ENCODE measurements at regions not wholly inside any gene's neighbourhood (a gene's known extent, or its start where the extent isn't known, plus 50 kb on each side); places are given as distances from the start of the nearest gene placed in this dataset.
"Not testable (repeated sequence)": the region's sequence is repeated elsewhere in the genome, so short reads cannot be mapped to it uniquely, and the experiment has no call there.

- H3K9me3 ChIP-seq: no peaks in the 10 kb centered on the region
Measured at GRCh38 chr5:68055686-68056085, 159.9 kb upstream of the PIK3R1 start.

GRCh38 chr5:68054638-68055037 is 160.9 kb upstream of the PIK3R1 start:
- H3K36me3 ChIP-seq: no peaks in the 10 kb centered on the region
- no peaks in the 10 kb centered on the region for H3K27me3 ChIP-seq
- H3K4me1 ChIP-seq: peaks cover 0 to 11% (median 5%) of the 10 kb centered on the region in 4 donors
- peak overlapping the region in 2 of 4 donors; percentile 6 to 35 for H3K27ac ChIP-seq
- TF ChIP-seq EP300 (IDR thresholded peaks at IDR 0.05) (no peak), POLR2A (IDR thresholded peaks at IDR 0.05) (no peak), CTCF (IDR thresholded peaks at IDR 0.05) (no peak)
- WGBS, 2 donors: 26 to 29% methylated on average over 4 of the region's 4 CpGs
- H3K4me3 ChIP-seq: no peak overlapping the region
- DNase-seq (ENCODE audit: low spot score in 2 of 2): no peak
- H3K9me3 ChIP-seq: no peaks in the 10 kb centered on the region

More at GRCh38 chr5:68055686-68056085, 159.9 kb upstream of the PIK3R1 start:
- no peaks in the 10 kb centered on the region for H3K36me3 ChIP-seq
- no peaks in the 10 kb centered on the region for H3K27me3 ChIP-seq
- DNase-seq (ENCODE audit: low spot score in 2 of 2): no peak
- TF ChIP-seq CTCF (IDR thresholded peaks at IDR 0.05): no peak
- peaks cover 0 to 11% (median 5%) of the 10 kb centered on the region in 4 donors for H3K4me1 ChIP-seq
- WGBS, 2 donors: 100% methylated on average over 1 of the region's 1 CpG
- H3K4me3 ChIP-seq: no peak overlapping the region
- H3K27ac ChIP-seq: no peak overlapping the region

GRCh38 chr5:68053202-68053601 is 162.4 kb upstream of the PIK3R1 start:
- TF ChIP-seq EP300 (IDR thresholded peaks at IDR 0.05) (no peak), POLR2A (IDR thresholded peaks at IDR 0.05) (no peak), CTCF (IDR thresholded peaks at IDR 0.05) (no peak)
- DNase-seq (ENCODE audit: low spot score in 2 of 2): no peak
- no peak overlapping the region for H3K4me3 ChIP-seq
- H3K27me3 ChIP-seq: no peaks in the 10 kb centered on the region
- no peaks in the 10 kb centered on the region for H3K36me3 ChIP-seq
- peaks cover 0 to 7% (median 2%) of the 10 kb centered on the region in 4 donors for H3K9me3 ChIP-seq
- H3K4me1 ChIP-seq: peaks cover 0 to 11% (median 5%) of the 10 kb centered on the region in 4 donors
- no peak overlapping the region for H3K27ac ChIP-seq

GRCh38 chr5:68049053-68049713 is 166.4 kb upstream of the PIK3R1 start:
- WGBS, 2 donors: 69 to 70% methylated on average over 8 of the region's 8 CpGs
- TF ChIP-seq CTCF (IDR thresholded peaks at IDR 0.05) (no peak), POLR2A (IDR thresholded peaks at IDR 0.05) (no peak), EP300 (IDR thresholded peaks at IDR 0.05) (no peak)
- H3K36me3 ChIP-seq: no peaks in the 10 kb centered on the region
- no peaks in the 10 kb centered on the region for H3K27me3 ChIP-seq
- no peak overlapping the region for H3K4me3 ChIP-seq
- H3K27ac ChIP-seq: no peak overlapping the region
- peaks cover 0 to 18% (median 3%) of the 10 kb centered on the region in 4 donors for H3K9me3 ChIP-seq
- DNase-seq (ENCODE audit: low spot score in 2 of 2): no peak
- H3K4me1 ChIP-seq: peaks cover 0 to under 1% (median under 1%) of the 10 kb centered on the region in 4 donors

GRCh38 chr5:68048516-68048915 is 167.0 kb upstream of the PIK3R1 start:
- no peak overlapping the region for H3K4me3 ChIP-seq
- H3K27me3 ChIP-seq: no peaks in the 10 kb centered on the region
- DNase-seq (ENCODE audit: low spot score in 2 of 2): no peak
- H3K9me3 ChIP-seq: peaks cover 0 to 18% (median 3%) of the 10 kb centered on the region in 4 donors
- H3K36me3 ChIP-seq: no peaks in the 10 kb centered on the region
- 89 to 99% methylated on average over 3 of the region's 3 CpGs for WGBS, 2 donors
- H3K4me1 ChIP-seq: no peaks in the 10 kb centered on the region
- no peak for TF ChIP-seq CTCF (IDR thresholded peaks at IDR 0.05)
- TF ChIP-seq EP300 (IDR thresholded peaks at IDR 0.05): no peak
- TF ChIP-seq POLR2A (IDR thresholded peaks at IDR 0.05): no peak
- H3K27ac ChIP-seq: no peak overlapping the region

GRCh38 chr5:68048054-68048453 is 167.5 kb upstream of the PIK3R1 start:
- not testable (repeated sequence) for DNase-seq (ENCODE audit: low spot score in 2 of 2); H3K4me1 ChIP-seq; H3K27me3 ChIP-seq; H3K4me3 ChIP-seq; H3K27ac ChIP-seq; H3K36me3 ChIP-seq
- H3K9me3 ChIP-seq: peaks cover 0 to 18% (median 3%) of the 10 kb centered on the region in 4 donors
- 95 to 97% methylated on average over 5 of the region's 5 CpGs for WGBS, 2 donors

Data from tibial nerve (tissue), 4 donors.